ENCODE measurements at regions not wholly inside any gene's neighbourhood (a gene's known extent, or its start where the extent isn't known, plus 50 kb on each side); places are given as distances from the start of the nearest gene placed in this dataset.

DNA sequence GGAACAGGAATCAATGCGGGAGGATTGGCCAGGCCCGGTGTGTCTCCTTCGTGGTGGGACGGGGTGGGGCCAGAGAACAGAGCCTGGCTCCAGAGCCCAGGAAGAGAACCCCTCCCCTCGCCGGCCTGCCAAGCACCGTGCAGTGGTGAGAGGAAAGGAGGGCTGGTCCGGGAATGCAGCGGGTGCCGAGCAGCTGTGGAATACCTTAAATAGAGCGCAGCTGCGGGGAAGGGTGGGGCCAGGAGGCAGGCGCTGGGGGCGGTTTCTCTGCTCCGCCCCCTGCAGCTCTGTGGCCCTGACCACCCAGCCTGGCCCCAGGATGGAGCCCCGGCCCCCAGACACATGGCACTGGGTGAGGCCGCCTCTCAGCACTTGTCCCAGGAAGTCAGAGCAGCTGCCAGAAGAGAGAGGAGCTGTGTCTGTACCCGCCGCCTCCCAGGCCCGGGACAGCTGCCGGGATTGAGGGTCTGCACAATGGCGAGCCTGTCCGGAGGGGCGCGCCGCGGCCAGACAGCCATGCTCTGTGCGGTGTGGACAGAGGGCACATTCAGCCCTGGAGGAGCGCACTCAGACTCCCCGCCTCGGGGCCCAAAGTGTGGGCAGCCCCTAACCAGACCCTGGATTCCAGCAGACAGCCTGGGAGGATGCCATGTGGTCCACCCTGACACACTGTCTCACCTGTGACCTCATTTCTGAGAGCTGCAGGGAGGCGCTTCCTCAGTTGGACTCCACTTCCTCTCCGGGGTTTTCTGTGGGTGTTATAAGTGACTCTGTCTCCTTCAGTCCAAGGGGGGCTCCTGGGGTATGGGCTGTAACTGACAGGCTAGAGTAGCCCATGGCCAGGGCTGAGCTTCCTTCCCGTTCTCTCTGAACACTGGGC lies 268.8 kb downstream of the SEC14L1 start:
- DNase-seq (ENCODE audit: low read depth in 2 of 2, low spot score in 1 of 2) = no peak

DNA sequence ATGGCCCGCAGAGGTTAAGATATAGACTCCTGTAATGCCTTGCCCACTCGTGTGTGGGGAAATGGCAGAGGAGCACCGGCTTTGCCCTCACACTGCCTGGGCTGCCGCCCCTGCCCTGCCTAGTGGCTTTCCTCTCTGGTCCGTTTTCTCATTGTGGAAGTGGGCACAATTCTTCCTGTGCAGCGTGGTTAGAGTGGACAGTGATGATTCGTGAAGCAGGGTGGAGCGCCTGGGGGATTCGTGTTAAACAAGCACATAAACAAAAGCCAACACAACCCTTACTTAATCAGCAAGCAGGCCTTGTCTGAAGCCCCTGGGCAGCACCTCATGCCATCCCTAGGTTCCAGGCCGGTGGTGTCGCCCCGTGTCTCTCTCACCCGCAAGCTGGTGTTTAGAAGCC lies 269.7 kb downstream of the SEC14L1 start:
- no peak for DNase-seq (ENCODE audit: low read depth in 2 of 2, low spot score in 1 of 2)

DNA sequence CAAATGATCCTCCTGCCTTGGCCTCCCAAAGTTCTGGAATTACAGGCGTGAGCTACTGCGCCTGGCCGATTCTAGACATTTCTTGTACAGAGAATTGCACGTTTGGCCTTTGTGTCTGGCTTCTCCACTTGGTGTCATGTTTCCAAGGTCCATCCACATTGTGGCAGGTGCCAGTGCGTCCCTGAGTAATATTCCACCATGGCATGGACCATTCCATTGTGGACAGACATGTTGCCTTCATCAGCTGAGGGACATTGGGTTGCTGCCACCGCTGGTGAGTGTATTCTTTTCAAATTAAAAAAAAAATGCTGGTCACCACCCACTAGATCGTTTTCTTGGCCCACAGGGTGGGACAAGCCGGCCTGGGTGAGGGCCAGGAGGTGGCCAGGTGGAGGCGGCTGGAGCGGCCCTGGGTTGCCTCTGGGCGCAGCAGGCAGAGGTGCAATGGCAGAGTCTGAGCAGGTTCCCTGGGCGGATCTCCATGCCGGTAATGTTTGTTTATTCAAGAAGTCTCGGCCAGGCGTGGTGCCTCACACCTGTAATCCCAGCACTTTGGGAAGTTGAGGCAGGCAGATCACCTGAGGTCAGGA lies 274.1 kb downstream of the SEC14L1 start:
- no peak for DNase-seq (ENCODE audit: low read depth in 2 of 2, low spot score in 1 of 2)

DNA sequence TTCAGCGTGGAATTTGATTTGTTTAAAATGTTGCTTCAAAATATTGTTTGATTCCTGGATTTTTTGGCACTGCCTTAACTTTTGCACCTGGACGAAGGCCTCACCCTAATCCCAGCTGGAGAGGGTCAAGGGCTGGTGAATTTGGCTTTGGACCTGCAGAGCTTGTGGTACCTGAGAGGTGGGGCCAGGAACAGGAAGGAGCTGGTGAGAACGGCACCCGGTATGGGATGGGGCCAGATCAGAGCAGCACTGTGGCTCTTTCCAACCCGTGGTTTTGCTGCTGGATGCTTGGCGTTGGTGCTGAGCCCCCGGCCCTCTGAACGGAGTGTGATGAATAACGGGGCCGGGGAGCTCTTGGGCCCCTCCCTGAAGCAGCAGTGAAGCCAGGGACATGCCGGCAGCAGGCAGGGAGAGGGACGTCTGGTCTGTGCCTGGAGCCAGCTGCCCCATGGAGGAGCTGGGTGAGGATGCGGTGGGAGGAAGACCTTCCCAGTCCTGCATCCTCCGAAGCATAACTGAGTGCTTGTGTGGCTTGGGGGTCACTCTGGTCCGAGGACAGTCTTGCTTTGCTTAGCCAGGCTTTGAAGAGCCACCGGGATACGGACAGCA lies 275.4 kb downstream of the SEC14L1 start:
- no peak for DNase-seq (ENCODE audit: low read depth in 2 of 2, low spot score in 1 of 2)

GRCh38 chr17:77417575-77417974 lies 276.8 kb downstream of the SEC14L1 start:
- DNase-seq (ENCODE audit: low read depth in 2 of 2, low spot score in 1 of 2) = no peak

DNA sequence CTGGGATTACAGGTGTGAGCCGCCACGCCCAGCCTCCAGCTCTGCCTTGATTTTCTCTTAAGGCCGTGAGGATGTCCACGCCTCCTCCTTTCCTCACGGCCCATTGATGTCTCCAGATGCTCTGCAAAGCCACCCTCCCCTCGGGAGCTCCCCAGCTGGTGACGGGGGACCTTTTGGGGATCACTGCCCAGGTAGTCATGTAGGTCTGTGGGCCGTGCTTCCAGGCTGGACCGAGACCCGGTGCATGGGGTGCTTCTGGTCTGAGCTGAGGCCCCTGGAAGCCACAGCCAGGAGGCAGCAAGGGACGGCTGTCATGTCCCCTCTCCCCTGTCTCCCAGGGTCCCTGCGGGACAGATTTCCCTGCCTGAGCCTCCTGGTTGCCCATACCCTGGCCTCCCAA lies 277.8 kb downstream of the SEC14L1 start:
- no peak for DNase-seq (ENCODE audit: low read depth in 2 of 2, low spot score in 1 of 2)

- DNase-seq (ENCODE audit: low read depth in 2 of 2, low spot score in 1 of 2) = no peak
Measured at GRCh38 chr17:77419095-77419494, 278.3 kb downstream of the SEC14L1 start.

DNA sequence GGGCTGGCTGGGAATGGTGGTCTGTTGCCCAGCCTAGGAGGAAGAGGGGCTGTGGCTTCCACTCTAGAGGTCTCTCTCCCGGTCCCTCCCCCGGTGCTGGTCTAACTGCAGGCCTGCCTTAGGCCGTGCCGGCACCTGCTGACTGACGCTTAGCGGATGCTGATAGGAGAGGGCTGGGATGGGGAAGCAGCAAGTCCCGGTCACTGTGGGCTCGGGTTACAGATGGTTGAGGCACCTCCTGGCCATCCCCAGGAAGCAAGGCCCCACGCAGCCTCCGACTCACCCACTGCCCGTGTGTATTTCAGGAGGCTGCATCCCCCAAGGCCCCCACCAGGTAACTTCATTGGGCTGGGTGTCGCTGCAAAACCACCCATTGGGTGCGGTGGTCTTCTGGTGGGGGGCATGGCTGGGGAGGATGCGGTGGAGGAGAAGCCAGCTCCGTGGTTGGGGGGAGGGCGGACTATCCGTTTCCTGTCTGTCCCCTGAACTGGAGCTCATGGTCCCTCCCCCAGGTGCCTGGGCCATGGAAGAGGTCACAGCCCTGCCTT lies 278.9 kb downstream of the SEC14L1 start:
- no peak for DNase-seq (ENCODE audit: low read depth in 2 of 2, low spot score in 1 of 2)

- DNase-seq (ENCODE audit: low read depth in 2 of 2, low spot score in 1 of 2) = no peak
Measured at GRCh38 chr17:77420095-77420803, 279.5 kb downstream of the SEC14L1 start.

DNA sequence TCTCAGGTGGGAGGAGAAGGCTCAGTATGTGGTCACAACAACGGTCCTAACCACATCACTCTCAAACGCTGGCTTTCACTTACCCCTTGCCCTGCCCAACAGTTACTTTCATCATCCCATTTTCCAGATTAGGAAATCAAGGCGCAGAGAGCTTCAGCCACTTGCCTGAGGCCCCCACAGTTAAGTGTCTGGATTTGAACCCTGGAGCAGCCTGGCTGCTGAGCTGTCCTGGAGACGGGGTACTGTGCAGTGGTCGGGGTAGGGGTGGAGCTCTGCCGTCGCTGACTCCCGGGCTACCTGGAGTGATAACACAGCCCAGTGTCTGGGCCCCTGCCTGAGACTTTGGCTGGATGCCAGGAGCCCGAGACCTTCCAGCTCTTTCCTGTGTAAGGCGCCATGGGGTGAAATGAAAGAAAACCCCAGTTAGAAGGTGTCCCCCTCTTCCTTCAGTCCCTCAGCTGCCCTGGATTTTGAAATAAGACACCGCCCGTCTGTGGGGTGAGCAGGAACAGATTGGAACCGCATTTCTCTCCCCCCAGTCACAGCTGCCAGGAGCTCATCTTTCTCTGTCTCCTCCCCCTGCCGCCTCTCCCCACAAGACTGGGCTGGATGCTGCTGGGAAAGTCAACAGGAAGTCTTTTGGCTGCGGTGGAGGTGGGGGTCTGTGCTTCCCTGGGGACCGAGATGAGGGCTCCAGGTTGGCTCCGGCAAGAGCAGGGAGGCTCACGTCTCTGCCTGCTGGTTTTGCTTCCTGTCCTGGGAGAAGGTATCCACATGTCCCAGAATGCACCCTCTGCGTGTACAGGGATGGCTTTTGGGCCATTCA lies 280.2 kb downstream of the SEC14L1 start:
- DNase-seq (ENCODE audit: low read depth in 2 of 2, low spot score in 1 of 2) = no peak

- no peak for DNase-seq (ENCODE audit: low read depth in 2 of 2, low spot score in 1 of 2)
Measured at GRCh38 chr17:77421630-77421972, 280.8 kb downstream of the SEC14L1 start.

- DNase-seq (ENCODE audit: low read depth in 2 of 2, low spot score in 1 of 2) = no peak
Measured at GRCh38 chr17:77422104-77422747, 281.5 kb downstream of the SEC14L1 start.

DNA sequence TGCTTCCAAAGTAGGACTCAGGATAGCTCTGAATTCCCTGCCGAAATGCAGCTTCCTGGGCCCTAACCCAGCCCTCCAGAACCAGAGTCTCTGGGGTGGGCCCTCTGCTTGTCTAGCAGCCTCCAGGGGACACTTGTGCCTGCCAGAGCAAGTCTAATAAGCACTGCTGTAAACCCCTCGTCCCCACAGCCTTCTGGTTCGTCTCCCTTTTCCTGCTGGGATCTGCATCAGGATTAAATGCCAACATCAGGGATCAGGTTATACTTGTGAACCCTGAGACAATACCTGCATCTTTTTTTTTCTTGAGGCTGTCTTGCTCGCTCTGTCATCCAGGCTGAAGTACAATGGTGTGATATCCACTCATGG lies 282.0 kb downstream of the SEC14L1 start:
- DNase-seq (ENCODE audit: low read depth in 2 of 2, low spot score in 1 of 2) = no peak

DNA sequence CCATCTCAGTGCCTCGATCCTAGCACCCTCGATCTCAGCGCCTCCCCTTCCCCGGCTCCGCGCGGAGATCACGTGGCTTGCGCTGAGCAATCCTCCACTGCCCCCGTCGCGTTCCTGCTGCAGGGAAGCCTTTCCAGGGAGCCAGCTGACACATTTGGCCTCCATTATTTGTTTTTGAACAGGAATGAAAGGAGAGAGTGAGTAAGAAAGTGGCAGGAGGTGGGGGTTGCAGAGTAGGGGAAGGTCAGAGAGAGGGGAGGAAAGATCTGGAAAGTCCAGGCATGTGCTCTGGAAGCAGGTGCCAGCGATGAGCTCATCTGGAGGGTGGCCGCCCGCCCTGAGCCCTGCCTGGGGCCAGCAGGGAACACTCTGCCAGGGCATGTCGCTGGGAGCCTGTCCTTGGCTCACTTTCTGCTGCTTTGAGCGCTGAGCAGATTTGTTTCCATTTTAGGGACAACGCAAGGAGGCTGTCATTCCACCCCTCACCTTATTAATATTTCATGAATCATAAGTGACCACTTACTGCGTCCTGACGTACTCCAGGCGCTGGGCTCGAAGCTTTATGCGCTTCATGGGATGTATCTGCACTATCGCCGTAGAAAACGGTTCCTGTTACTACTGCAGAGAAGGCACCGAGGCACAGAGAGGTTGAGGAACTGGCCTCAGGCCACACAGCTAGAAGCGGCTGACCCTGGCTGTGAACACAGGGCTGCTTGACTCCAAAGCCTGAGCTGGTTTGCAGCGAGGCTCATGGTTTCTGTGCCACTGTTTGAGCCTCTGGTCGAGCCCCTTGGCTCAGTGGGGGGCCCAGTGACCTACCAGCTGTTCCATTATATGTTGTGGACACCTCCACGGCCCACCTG lies 283.1 kb downstream of the SEC14L1 start:
- DNase-seq (ENCODE audit: low read depth in 2 of 2, low spot score in 1 of 2) = no peak

DNA sequence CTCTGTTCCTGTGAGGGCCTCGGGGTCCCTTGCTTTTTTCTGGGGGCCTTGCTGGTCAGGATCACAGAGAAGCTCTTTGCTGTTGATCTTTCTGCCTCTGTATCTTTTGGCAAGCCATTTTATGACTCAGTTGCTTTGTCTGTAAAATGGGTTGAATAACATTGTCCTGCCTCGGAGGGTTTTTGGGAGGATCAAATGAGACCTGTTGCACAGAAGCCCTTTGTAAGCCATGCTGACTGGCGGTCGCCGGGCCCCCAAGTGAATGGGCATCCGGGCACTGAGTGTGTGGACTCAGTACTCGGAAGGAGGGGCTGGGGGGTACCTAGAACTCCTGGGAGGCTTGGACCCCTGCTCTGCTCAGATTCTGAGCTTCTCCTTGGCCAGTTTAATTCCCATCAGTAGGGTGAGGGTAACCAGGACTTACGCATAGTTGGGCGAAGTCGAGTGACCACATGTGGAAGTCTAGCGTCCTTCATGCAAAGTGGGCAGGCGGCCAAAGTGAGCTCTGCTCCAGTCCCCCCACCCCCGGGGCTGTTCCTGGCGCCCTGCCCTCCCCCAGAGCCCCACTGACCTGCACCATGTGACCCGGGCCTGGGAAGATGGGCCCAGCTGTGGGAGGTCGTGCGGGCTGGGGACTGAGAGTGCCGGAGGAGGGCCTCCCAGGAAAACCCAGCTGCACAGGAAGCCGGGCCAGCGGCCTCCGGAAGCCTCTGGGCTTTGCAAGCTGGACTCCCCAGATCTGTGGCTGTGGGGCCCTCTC lies 284.0 kb downstream of the SEC14L1 start:
- DNase-seq (ENCODE audit: low read depth in 2 of 2, low spot score in 1 of 2) = no peak

DNA sequence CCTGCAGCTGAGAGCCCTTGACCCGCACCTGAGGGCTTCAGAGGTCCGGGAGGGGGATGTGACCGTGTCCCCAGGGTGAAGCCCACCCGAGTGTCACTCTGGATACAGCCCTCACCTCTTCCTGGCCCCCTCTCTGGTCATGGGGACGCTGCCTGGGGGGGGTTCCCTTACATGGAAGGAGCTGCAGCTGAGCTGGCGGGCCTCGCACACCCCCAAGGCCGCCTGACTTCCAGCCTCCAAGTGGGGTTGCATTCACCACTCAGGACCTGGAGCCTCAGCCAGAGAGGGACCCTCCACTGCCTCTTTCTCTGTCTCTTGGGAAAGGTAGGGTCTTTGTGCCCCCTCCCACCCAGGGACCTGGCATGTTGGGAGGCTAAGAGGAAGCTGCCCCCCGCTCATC lies 284.6 kb downstream of the SEC14L1 start:
- no peak for DNase-seq (ENCODE audit: low read depth in 2 of 2, low spot score in 1 of 2)

- DNase-seq (ENCODE audit: low read depth in 2 of 2, low spot score in 1 of 2) = peak in 1 of 2 donors; percentile 67
Measured at GRCh38 chr17:77425791-77426641, 285.2 kb downstream of the SEC14L1 start.
